OCI-LY3 (cell line): ENCODE measurements at regions not wholly inside any gene's neighbourhood (a gene's known extent, or its start where the extent isn't known, plus 50 kb on each side); places are given as distances from the start of the nearest gene placed in this dataset.

Source experiments
- EZH2phosphoT487 ChIP-seq: fragments of 200-600 bp; shearing (Covaris generic); IDR thresholded peaks from 2 replicates; pipeline ENCODE4 v1.6.1; 2018; ENCODE audit warnings: antibody characterized with exemption, mixed run types, low read depth
- TF ChIP-seq, protein P1 (sequence below): fragments of 200-600, 300-600 bp; sonication (generic); IDR thresholded peaks from 2 replicates; pipeline ENCODE4 v1.5.1; 2014; ENCODE audit warnings: antibody characterized with exemption, low read length, low read depth

DNA sequence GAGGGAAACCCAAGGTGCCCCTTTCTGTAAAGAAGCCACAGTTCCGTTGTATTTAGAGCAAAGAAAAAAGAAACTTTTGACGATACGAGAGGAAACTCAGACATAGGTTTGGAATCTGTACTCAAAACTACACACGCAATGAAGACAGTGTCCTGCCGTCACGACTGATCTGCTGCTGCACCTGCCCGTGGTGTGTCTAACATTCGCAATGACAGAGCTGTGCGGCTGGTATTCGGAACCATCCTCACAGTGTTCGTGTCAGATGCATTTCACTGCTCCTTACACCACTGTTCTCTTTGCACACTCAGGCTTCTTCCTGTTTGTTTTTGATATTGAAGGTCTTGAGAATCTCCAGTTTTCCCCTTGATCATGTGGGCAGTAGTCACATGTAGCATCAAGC, 84.8 kb downstream of the RTL6 start:
- TF ChIP-seq, protein P1, sequence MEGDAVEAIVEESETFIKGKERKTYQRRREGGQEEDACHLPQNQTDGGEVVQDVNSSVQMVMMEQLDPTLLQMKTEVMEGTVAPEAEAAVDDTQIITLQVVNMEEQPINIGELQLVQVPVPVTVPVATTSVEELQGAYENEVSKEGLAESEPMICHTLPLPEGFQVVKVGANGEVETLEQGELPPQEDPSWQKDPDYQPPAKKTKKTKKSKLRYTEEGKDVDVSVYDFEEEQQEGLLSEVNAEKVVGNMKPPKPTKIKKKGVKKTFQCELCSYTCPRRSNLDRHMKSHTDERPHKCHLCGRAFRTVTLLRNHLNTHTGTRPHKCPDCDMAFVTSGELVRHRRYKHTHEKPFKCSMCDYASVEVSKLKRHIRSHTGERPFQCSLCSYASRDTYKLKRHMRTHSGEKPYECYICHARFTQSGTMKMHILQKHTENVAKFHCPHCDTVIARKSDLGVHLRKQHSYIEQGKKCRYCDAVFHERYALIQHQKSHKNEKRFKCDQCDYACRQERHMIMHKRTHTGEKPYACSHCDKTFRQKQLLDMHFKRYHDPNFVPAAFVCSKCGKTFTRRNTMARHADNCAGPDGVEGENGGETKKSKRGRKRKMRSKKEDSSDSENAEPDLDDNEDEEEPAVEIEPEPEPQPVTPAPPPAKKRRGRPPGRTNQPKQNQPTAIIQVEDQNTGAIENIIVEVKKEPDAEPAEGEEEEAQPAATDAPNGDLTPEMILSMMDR, result no peak
- TF ChIP-seq EZH2phosphoT487, result no peak
